CD14-positive monocyte (primary cell): ENCODE measurements at regions not wholly inside any gene's neighbourhood (a gene's known extent, or its start where the extent isn't known, plus 50 kb on each side); places are given as distances from the start of the nearest gene placed in this dataset.

Experiments
- DNase-seq, 3 donors: peaks; one replicate each; pipeline ENCODE4 v3.0.0-alpha.2; 2011 to 2022
- H2AFZ ChIP-seq: 2 replicates; pipeline ENCODE4 v1.6.0; 2012; ENCODE audit warnings: mild to moderate bottlenecking, low read depth, low read length, inconsistent platforms; ENCODE audit not compliant: insufficient read depth, poor library complexity, severe bottlenecking
- H3K27ac ChIP-seq, 2 donors: 1 replicate in 1 of 2; 2 replicates in 1 of 2; pipeline ENCODE4 v1.5.1; 2012 to 2013; ENCODE audit warnings: low read length in 2 of 2, control low read depth in 1 of 2, inconsistent platforms in 1 of 2, low read depth in 1 of 2, mild to moderate bottlenecking in 1 of 2
- H3K27me3 ChIP-seq, 2 donors: one replicate each; pipeline versions ENCODE4 v1.6.0 to v1.6.1; 2011 to 2013; ENCODE audit warnings: low read length in 2 of 2; ENCODE audit not compliant: control insufficient read depth in 2 of 2, insufficient read depth in 2 of 2
- H3K36me3 ChIP-seq, 2 donors: replicated peaks in 1 of 2; 1 replicate in 1 of 2; 2 replicates in 1 of 2; pipeline versions ENCODE4 v1.5.1 to v1.6.1; 2012 to 2013; ENCODE audit warnings: low read length in 2 of 2, control low read depth in 1 of 2, inconsistent platforms in 1 of 2, mild to moderate bottlenecking in 1 of 2; ENCODE audit not compliant: insufficient read depth in 2 of 2, control insufficient read depth in 1 of 2
- H3K4me1 ChIP-seq, 2 donors: 1 replicate in 1 of 2; 2 replicates in 1 of 2; pipeline versions ENCODE4 v1.5.1 to v1.6.1; 2012 to 2013; ENCODE audit warnings: low read length in 2 of 2, control low read depth in 1 of 2, inconsistent platforms in 1 of 2, mild to moderate bottlenecking in 1 of 2, moderate library complexity in 1 of 2; ENCODE audit not compliant: insufficient read depth in 2 of 2, control insufficient read depth in 1 of 2
- H3K4me2 ChIP-seq: replicated peaks from 2 replicates; pipeline ENCODE3; 2012; ENCODE audit warnings: low read length, moderate library complexity, mild to moderate bottlenecking; ENCODE audit not compliant: poor library complexity, severe bottlenecking; ENCODE audit errors: extremely low read depth
- H3K4me3 ChIP-seq, 3 experiments: fragments of 200-600 bp in 1 of 3; sonication (generic) in 1 of 3; replicated peaks in 1 of 3; 1 replicate in 2 of 3; 2 replicates in 1 of 3; pipeline ENCODE4 v1.5.1; 2011 to 2013; ENCODE audit warnings: low read length in 3 of 3, mild to moderate bottlenecking in 3 of 3, control low read depth in 2 of 3, low read depth in 2 of 3, inconsistent platforms in 1 of 3, moderate library complexity in 1 of 3
- H3K79me2 ChIP-seq: 2 replicates; pipeline ENCODE4 v1.6.0; 2012; ENCODE audit warnings: mild to moderate bottlenecking, control low read depth, inconsistent platforms, low read length, moderate library complexity; ENCODE audit not compliant: insufficient read depth
- H3K9ac ChIP-seq: 2 replicates; pipeline ENCODE4 v1.6.0; 2017; ENCODE audit warnings: low read length, mild to moderate bottlenecking; ENCODE audit not compliant: insufficient read depth, poor library complexity, severe bottlenecking
- H3K9me3 ChIP-seq, 2 donors: replicated peaks in 1 of 2; 1 replicate in 1 of 2; 2 replicates in 1 of 2; pipeline versions ENCODE4 v1.5.1 to v1.6.1; 2012 to 2013; ENCODE audit warnings: low read length in 2 of 2, control low read depth in 1 of 2; ENCODE audit not compliant: control insufficient read depth in 1 of 2, insufficient read depth in 1 of 2
- H4K20me1 ChIP-seq: 2 replicates; pipeline ENCODE4 v1.6.0; 2012; ENCODE audit warnings: mild to moderate bottlenecking, low read length, control low read depth, moderate library complexity; ENCODE audit not compliant: insufficient read depth
- H3K27ac Mint-ChIP-seq, 7 donors: one replicate each; pipeline ENCODE4 v1.8.0; 2020; ENCODE audit warnings: mild to moderate bottlenecking in 7 of 7, mixed read lengths in 7 of 7, moderate library complexity in 6 of 7, inconsistent platforms in 2 of 7
- H3K27me3 Mint-ChIP-seq, 3 donors: one replicate each; pipeline ENCODE4 v1.8.0; 2021 to 2022; ENCODE audit warnings: low read depth in 3 of 3, mild to moderate bottlenecking in 3 of 3, mixed read lengths in 3 of 3, moderate library complexity in 3 of 3, inconsistent platforms in 1 of 3
- H3K36me3 Mint-ChIP-seq, 2 donors: one replicate each; pipeline ENCODE4 v1.8.0; 2020; ENCODE audit warnings: mixed read lengths in 2 of 2, inconsistent platforms in 1 of 2, mild to moderate bottlenecking in 1 of 2
- H3K4me1 Mint-ChIP-seq: one replicate; pipeline ENCODE4 v1.8.0; 2020; ENCODE audit warnings: mild to moderate bottlenecking, mixed read lengths
- H3K4me3 Mint-ChIP-seq, 2 donors: one replicate each; pipeline ENCODE4 v1.8.0; 2020; ENCODE audit warnings: mild to moderate bottlenecking in 2 of 2, mixed read lengths in 2 of 2, moderate library complexity in 1 of 2
- H3K9me3 Mint-ChIP-seq, 7 donors: one replicate each; pipeline ENCODE4 v1.8.0; 2020 to 2022; ENCODE audit warnings: mixed read lengths in 7 of 7, mild to moderate bottlenecking in 6 of 7, moderate library complexity in 6 of 7, inconsistent platforms in 2 of 7
- WGBS: methylation state at CpG from one replicate; pipeline ENCODE4 v1.1.5; 2013; ENCODE audit warnings: missing lambda C conversion rate; ENCODE audit not compliant: insufficient coverage; 5-methylcytosine and 5-hydroxymethylcytosine counted together
- intact Hi-C, 2 donors: fragments of 100-400 bp; cut with micrococcal nuclease; formaldehyde crosslinking; loops; one replicate each; pipeline versions ENCODE4 v1.15.0 to v1.15.1; 2023
- TF ChIP-seq, protein P1 (sequence below): fragments of 200-600 bp; IDR thresholded peaks from one replicate; pipeline ENCODE4 v1.8.0; 2022; ENCODE audit warnings: antibody characterized with exemption, mild to moderate bottlenecking

DNA sequence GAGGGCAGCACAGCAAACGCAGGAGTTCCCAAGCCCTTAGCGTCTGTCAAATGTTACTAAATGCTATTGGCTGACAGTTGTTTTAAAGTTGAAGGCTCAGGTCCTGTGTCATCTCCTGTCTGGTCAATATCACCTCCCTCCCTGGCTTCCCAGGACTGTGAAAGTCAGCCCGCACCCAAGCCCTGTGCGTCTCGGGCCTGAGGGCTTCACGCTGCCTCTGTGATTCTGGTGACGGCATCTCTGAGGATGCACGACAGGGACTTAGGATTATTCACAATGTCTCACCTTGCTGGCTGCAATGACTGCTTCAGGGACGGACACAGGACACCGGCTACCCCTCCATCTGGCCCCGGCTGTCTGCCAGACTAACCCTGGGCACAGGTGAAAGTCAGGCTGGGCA is 415.3 kb downstream of the CTTN start:
- H3K79me2 ChIP-seq, result no peaks in the 10 kb centered on the region
- no peaks in the 10 kb centered on the region for H3K4me1 ChIP-seq
- Mint-ChIP-seq H3K4me3 (no peak overlapping the region), H3K4me1 (no peaks in the 10 kb centered on the region), H3K36me3 (no peaks in the 10 kb centered on the region), H3K9me3 (no peaks in the 10 kb centered on the region), H3K27me3 (peaks cover 2 to 7% (median 4%) of the 10 kb centered on the region in 3 donors), H3K27ac (no peak overlapping the region)
- no peaks in the 10 kb centered on the region for H3K27me3 ChIP-seq
- H2AFZ ChIP-seq, result no peak overlapping the region
- H3K9ac ChIP-seq, result no peak overlapping the region
- H3K4me3 ChIP-seq, result no peak overlapping the region
- H3K9me3 ChIP-seq, result no peaks in the 10 kb centered on the region
- no peak for DNase-seq
- 98% methylated on average over 8 of the region's 11 CpGs for WGBS
- TF ChIP-seq, protein P1, sequence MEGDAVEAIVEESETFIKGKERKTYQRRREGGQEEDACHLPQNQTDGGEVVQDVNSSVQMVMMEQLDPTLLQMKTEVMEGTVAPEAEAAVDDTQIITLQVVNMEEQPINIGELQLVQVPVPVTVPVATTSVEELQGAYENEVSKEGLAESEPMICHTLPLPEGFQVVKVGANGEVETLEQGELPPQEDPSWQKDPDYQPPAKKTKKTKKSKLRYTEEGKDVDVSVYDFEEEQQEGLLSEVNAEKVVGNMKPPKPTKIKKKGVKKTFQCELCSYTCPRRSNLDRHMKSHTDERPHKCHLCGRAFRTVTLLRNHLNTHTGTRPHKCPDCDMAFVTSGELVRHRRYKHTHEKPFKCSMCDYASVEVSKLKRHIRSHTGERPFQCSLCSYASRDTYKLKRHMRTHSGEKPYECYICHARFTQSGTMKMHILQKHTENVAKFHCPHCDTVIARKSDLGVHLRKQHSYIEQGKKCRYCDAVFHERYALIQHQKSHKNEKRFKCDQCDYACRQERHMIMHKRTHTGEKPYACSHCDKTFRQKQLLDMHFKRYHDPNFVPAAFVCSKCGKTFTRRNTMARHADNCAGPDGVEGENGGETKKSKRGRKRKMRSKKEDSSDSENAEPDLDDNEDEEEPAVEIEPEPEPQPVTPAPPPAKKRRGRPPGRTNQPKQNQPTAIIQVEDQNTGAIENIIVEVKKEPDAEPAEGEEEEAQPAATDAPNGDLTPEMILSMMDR, result no peak
- H3K27ac ChIP-seq, result no peak overlapping the region
- no peak overlapping the region for H3K4me2 ChIP-seq
- H4K20me1 ChIP-seq, result no peaks in the 10 kb centered on the region
- no peaks in the 10 kb centered on the region for H3K36me3 ChIP-seq
- intact Hi-C loops, result no loop called here

GRCh38 chr11:70815485-70815832 is 417.1 kb downstream of the CTTN start:
- Histone ChIP-seq H4K20me1 (no peaks in the 10 kb centered on the region), H3K4me3 (no peak overlapping the region), H3K27me3 (no peaks in the 10 kb centered on the region), H3K9ac (no peak overlapping the region), H3K9me3 (no peaks in the 10 kb centered on the region), H3K27ac (no peak overlapping the region), H2AFZ (no peak overlapping the region), H3K4me2 (no peak overlapping the region), H3K79me2 (no peaks in the 10 kb centered on the region), H3K36me3 (no peaks in the 10 kb centered on the region), H3K4me1 (no peaks in the 10 kb centered on the region)
- TF ChIP-seq, protein P1, result no peak
- peaks cover 2 to 5% (median 4%) of the 10 kb centered on the region in 3 donors for H3K27me3 Mint-ChIP-seq
- H3K9me3 Mint-ChIP-seq, result peaks cover 0 to 2% (median 0%) of the 10 kb centered on the region in 7 donors
- intact Hi-C loops, result no loop called here
- no peaks in the 10 kb centered on the region for H3K36me3 Mint-ChIP-seq
- DNase-seq, result no peak
- H3K4me3 Mint-ChIP-seq, result no peak overlapping the region
- H3K27ac Mint-ChIP-seq, result no peak overlapping the region
- 86% methylated on average over 7 of the region's 7 CpGs for WGBS
- no peaks in the 10 kb centered on the region for H3K4me1 Mint-ChIP-seq
